Astrocyte of the cerebellum (primary cell): ENCODE measurements at regions not wholly inside any gene's neighbourhood (a gene's known extent, or its start where the extent isn't known, plus 50 kb on each side); places are given as distances from the start of the nearest gene placed in this dataset.

ENCODE experiments used
- DNase-seq: peaks from one replicate; pipeline ENCODE4 v3.0.0-alpha.2; 2011; ENCODE audit warnings: low read depth
- H3K4me3 ChIP-seq: 2 replicates; pipeline ENCODE4 v1.5.1; 2011; ENCODE audit warnings: mild to moderate bottlenecking, low read depth, low read length, moderate library complexity
- in situ Hi-C: cut with HindIII; loops from 2 replicates; pipeline ENCODE4 v1.10.0; 2017; ENCODE audit warnings: low sequenced_read_pairs
- TF ChIP-seq, protein P1 (sequence below): IDR thresholded peaks from 2 replicates; pipeline ENCODE4 v1.5.1; 2012; ENCODE audit warnings: low read length, low read depth, moderate library complexity, mild to moderate bottlenecking; ENCODE audit errors: missing control alignments

- no peak for DNase-seq
- in situ Hi-C loops: no loop called here
- H3K4me3 ChIP-seq: no peak overlapping the region
- TF ChIP-seq, protein P1, sequence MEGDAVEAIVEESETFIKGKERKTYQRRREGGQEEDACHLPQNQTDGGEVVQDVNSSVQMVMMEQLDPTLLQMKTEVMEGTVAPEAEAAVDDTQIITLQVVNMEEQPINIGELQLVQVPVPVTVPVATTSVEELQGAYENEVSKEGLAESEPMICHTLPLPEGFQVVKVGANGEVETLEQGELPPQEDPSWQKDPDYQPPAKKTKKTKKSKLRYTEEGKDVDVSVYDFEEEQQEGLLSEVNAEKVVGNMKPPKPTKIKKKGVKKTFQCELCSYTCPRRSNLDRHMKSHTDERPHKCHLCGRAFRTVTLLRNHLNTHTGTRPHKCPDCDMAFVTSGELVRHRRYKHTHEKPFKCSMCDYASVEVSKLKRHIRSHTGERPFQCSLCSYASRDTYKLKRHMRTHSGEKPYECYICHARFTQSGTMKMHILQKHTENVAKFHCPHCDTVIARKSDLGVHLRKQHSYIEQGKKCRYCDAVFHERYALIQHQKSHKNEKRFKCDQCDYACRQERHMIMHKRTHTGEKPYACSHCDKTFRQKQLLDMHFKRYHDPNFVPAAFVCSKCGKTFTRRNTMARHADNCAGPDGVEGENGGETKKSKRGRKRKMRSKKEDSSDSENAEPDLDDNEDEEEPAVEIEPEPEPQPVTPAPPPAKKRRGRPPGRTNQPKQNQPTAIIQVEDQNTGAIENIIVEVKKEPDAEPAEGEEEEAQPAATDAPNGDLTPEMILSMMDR: no peak
These were observed 140.8 kb downstream of the PTGER3 start for GRCh38 chr1:70906800-70907199.

GRCh38 chr1:70907563-70908310, 139.9 kb downstream of the PTGER3 start:
- TF ChIP-seq, protein P1: no peak
- no peak for DNase-seq
- no peak overlapping the region for H3K4me3 ChIP-seq
- in situ Hi-C loops: no loop called here

- TF ChIP-seq, protein P1: no peak
- no peak for DNase-seq
- no peak overlapping the region for H3K4me3 ChIP-seq
- in situ Hi-C loops: no loop called here
These were observed 138.3 kb downstream of the PTGER3 start for GRCh38 chr1:70909262-70909822.

- TF ChIP-seq, protein P1: no peak
- no peak for DNase-seq
- in situ Hi-C loops: no loop called here
- H3K4me3 ChIP-seq: no peak overlapping the region
These were observed 137.6 kb downstream of the PTGER3 start for GRCh38 chr1:70910013-70910412.

DNA sequence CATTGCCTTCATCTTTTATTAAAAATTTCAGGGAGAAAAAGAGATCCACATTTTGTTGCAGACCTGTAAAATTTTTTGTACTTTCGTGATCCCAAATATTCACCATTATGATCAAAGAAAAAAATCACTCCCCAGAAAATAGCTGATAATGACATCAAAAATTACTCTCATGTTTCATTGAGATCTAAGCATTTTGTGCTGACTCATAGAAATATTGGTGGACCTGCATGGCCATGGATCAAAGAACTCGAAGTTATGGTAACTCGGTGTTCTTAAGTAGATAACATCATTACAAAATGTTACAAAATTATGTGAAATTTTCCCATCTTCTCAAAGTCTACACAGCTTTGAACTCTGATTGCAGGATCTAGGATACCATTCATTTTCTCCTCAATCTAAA, 135.8 kb downstream of the PTGER3 start:
- TF ChIP-seq, protein P1: no peak
- no peak overlapping the region for H3K4me3 ChIP-seq
- no peak for DNase-seq
- in situ Hi-C loops: no loop called here

DNA sequence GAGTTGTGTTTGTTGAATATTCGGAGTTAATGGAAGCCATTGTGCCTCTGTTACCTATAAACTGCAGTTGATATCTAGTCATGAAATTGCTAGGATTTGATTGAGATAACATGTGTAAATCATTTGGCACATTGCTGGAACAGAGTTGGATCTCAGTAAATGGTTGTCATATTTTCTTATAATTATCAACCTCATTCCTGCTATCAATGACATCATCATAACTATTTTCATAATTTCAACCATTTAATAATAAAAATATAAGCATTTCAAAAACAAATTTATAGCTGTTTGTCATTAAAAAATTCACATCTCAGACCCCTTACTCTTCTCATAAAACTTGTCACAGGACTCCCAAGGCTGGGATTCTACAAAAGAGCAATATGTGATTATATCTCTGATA, 133.4 kb downstream of the PTGER3 start:
- in situ Hi-C loops: no loop called here
- DNase-seq: no peak
- H3K4me3 ChIP-seq: no peak overlapping the region
- TF ChIP-seq, protein P1: no peak
